H1 (cell line): ENCODE measurements at regions not wholly inside any gene's neighbourhood (a gene's known extent, or its start where the extent isn't known, plus 50 kb on each side); places are given as distances from the start of the nearest gene placed in this dataset.

Experiments
- ATF2 ChIP-seq: IDR thresholded peaks from 2 replicates; pipeline ENCODE4 v1.6.1; 2012; ENCODE audit warnings: low read length, inconsistent platforms
- CHD7 ChIP-seq: fragments of 300-600 bp; sonication (generic); IDR thresholded peaks from 2 replicates; pipeline ENCODE4 v1.7.1; 2012; ENCODE audit warnings: low read length, moderate library complexity, mild to moderate bottlenecking, inconsistent platforms; ENCODE audit not compliant: insufficient replicate concordance
- FOSL1 ChIP-seq: IDR thresholded peaks from 2 replicates; pipeline ENCODE4 v1.6.1; 2011; ENCODE audit warnings: mild to moderate bottlenecking, low read depth, low read length, moderate library complexity; ENCODE audit not compliant: insufficient read depth
- KDM5A ChIP-seq: fragments of 200-600 bp; IDR thresholded peaks from 2 replicates; pipeline ENCODE4 v1.7.1; 2012; ENCODE audit warnings: mild to moderate bottlenecking, low read length, inconsistent platforms, mixed read lengths
- SP1 ChIP-seq: IDR thresholded peaks from 2 replicates; pipeline ENCODE4 v1.6.1; 2011; ENCODE audit warnings: low read depth, low read length
- USF2 ChIP-seq: IDR thresholded peaks from 2 replicates; pipeline ENCODE4 v1.6.1; 2011; ENCODE audit warnings: low read length, improper control_type of control experiment

GRCh38 chr7:24480501-24480900 is 92.8 kb upstream of the PALS2 start (continued):
- TF ChIP-seq CHD7 (no peak), SP1 (no peak), USF2 (no peak), FOSL1 (no peak), ATF2 (no peak), KDM5A (no peak)
